GM12878 (cell line): ENCODE measurements at regions not wholly inside any gene's neighbourhood (a gene's known extent, or its start where the extent isn't known, plus 50 kb on each side); places are given as distances from the start of the nearest gene placed in this dataset.

Source experiments
- CTCF ChIP-seq, 3 experiments: IDR thresholded peaks in 2 of 3; conservative IDR thresholded peaks in 1 of 3; 2 replicates each; pipeline ENCODE4 v1.5.1; 2011; ENCODE audit warnings: low read depth in 3 of 3, low read length in 3 of 3, mild to moderate bottlenecking in 3 of 3, control low read depth in 2 of 3, moderate library complexity in 2 of 3, inconsistent platforms in 1 of 3, mixed read lengths in 1 of 3; ENCODE audit not compliant: control insufficient read depth in 2 of 3, insufficient read depth in 1 of 3; ENCODE audit errors: extremely low read depth in 1 of 3
- HCFC1 ChIP-seq: fragments of 150-350 bp; IDR thresholded peaks from 2 replicates; pipeline ENCODE4 v1.6.1; 2014; ENCODE audit warnings: low read length
- HDAC2 ChIP-seq: fragments of 200-600 bp; sonication (generic); IDR thresholded peaks from 2 replicates; pipeline ENCODE4 v1.6.1; 2017
- KDM1A ChIP-seq: fragments of 200-600 bp; sonication (generic); IDR thresholded peaks from 2 replicates; pipeline ENCODE4 v1.6.1; 2016; ENCODE audit warnings: borderline replicate concordance
- POLR2A ChIP-seq: IDR thresholded peaks from 2 replicates; pipeline ENCODE4 v1.6.1; 2011; ENCODE audit warnings: low read depth, mild to moderate bottlenecking, low read length
- RCOR1 ChIP-seq: conservative IDR thresholded peaks from 2 replicates; pipeline ENCODE4 v1.6.1; 2012; ENCODE audit warnings: low read depth, low read length, improper control_type of control experiment
- ZBTB40 ChIP-seq: fragments of 450-650 bp; IDR thresholded peaks from 2 replicates; pipeline ENCODE4 v1.6.1; 2016; ENCODE audit warnings: mild to moderate bottlenecking, moderate library complexity, borderline replicate concordance

- no peak for TF ChIP-seq KDM1A
- no peak for TF ChIP-seq HDAC2
- no peak for TF ChIP-seq ZBTB40
- no peak for TF ChIP-seq HCFC1
- no peak for TF ChIP-seq RCOR1
- TF ChIP-seq CTCF (IDR thresholded peaks at IDR 0.05 in 2 of 3, conservative IDR thresholded peaks at IDR 0.05 in 1 of 3; ENCODE audit: control insufficient read depth in 2 of 3, extremely low read depth in 1 of 3, insufficient read depth in 1 of 3, low read depth in 3 of 3, low read length in 3 of 3), result no peak
- TF ChIP-seq POLR2A, result no peak
Observed at GRCh38 chr2:210844016-210844415, 287.6 kb downstream of the CPS1 start.
